H1 (cell line): ENCODE measurements at regions not wholly inside any gene's neighbourhood (a gene's known extent, or its start where the extent isn't known, plus 50 kb on each side); places are given as distances from the start of the nearest gene placed in this dataset.

Experiments
- CTCF ChIA-PET: fragments of 300-600 bp; sonication (Branson Sonifier 250); formaldehyde crosslinking; loops from one replicate; lab custom pipeline; 2021; ENCODE audit not compliant: partially characterized antibody; lab: Charles Lee
- POLR2A ChIA-PET: fragments of 300-600 bp; sonication (Branson Sonifier 250); formaldehyde crosslinking; loops from one replicate; lab custom pipeline; 2021; ENCODE audit warnings: inconsistent platforms; ENCODE audit not compliant: partially characterized antibody; lab: Charles Lee
- DNase-seq, 2 experiments: peaks; one replicate each; pipeline versions ENCODE4 v3.0.0 to v3.0.0-alpha.2; 2010 to 2022; ENCODE audit warnings: low spot score in 2 of 2, low read depth in 1 of 2, mixed read lengths in 1 of 2
- FAIRE-seq: peaks from 2 replicates; lab custom pipeline; 2011; peaks lifted over from hg19 to GRCh38; lab: Jason Lieb, UNC
- H2AFZ ChIP-seq: 2 replicates; pipeline ENCODE4 v1.8.1; 2012; ENCODE audit warnings: low read length, inconsistent platforms
- H2AK5ac ChIP-seq: 2 replicates; pipeline ENCODE4 v1.6.1; 2013; ENCODE audit warnings: low read depth, low read length
- H2BK120ac ChIP-seq: replicated peaks from 2 replicates; pipeline ENCODE3; 2013; ENCODE audit warnings: low read depth, low read length, inconsistent platforms
- H2BK12ac ChIP-seq: 2 replicates; pipeline ENCODE4 v1.6.1; 2013; ENCODE audit warnings: low read depth, low read length
- H2BK15ac ChIP-seq: 2 replicates; pipeline ENCODE4 v1.6.1; 2013; ENCODE audit warnings: low read length
- H2BK20ac ChIP-seq: 2 replicates; pipeline ENCODE4 v1.6.1; 2013; ENCODE audit warnings: low read length
- H2BK5ac ChIP-seq: 2 replicates; pipeline ENCODE4 v1.6.1; 2013; ENCODE audit warnings: low read depth, low read length
- H3K14ac ChIP-seq: 2 replicates; pipeline ENCODE4 v1.6.1; 2013; ENCODE audit warnings: inconsistent platforms; ENCODE audit not compliant: insufficient read length
- H3K18ac ChIP-seq: 2 replicates; pipeline ENCODE4 v1.6.1; 2013; ENCODE audit warnings: low read length; ENCODE audit errors: extremely low read depth
- H3K23ac ChIP-seq: 2 replicates; pipeline ENCODE4 v1.6.1; 2013; ENCODE audit warnings: inconsistent platforms; ENCODE audit not compliant: insufficient read length
- H3K23me2 ChIP-seq: 2 replicates; pipeline ENCODE4 v1.6.1; 2013; ENCODE audit warnings: low read depth, low read length
- H3K27ac ChIP-seq: 2 replicates; pipeline ENCODE4 v1.6.1; 2011; ENCODE audit warnings: low read depth, low read length, inconsistent platforms
- H3K27me3 ChIP-seq, 4 experiments: replicated peaks in 1 of 4; 1 replicate in 1 of 4; 2 replicates in 3 of 4; pipeline versions ENCODE4 v1.6.1 to v1.8.1; 2011 to 2013; ENCODE audit warnings: low read length in 3 of 4, mild to moderate bottlenecking in 3 of 4, inconsistent platforms in 2 of 4, mixed read lengths in 2 of 4, moderate library complexity in 1 of 4; ENCODE audit not compliant: control insufficient read depth in 3 of 4, insufficient read depth in 3 of 4; ENCODE audit errors: extremely low read depth in 1 of 4
- H3K36me3 ChIP-seq, 4 experiments: 2 replicates each; pipeline versions ENCODE4 v1.6.1 to v1.8.1; 2011 to 2013; ENCODE audit warnings: mild to moderate bottlenecking in 4 of 4, low read length in 3 of 4, moderate library complexity in 2 of 4, control low read depth in 1 of 4, inconsistent platforms in 1 of 4; ENCODE audit not compliant: insufficient read depth in 4 of 4, control insufficient read depth in 2 of 4
- H3K4ac ChIP-seq: replicated peaks from 2 replicates; pipeline ENCODE3; 2013; ENCODE audit warnings: low read length, low read depth, mixed read lengths, inconsistent platforms; ENCODE audit not compliant: insufficient read length
- H3K4me1 ChIP-seq, 4 experiments: replicated peaks in 1 of 4; 1 replicate in 1 of 4; 2 replicates in 3 of 4; pipeline versions ENCODE4 v1.6.1 to v1.8.1; 2011 to 2013; ENCODE audit warnings: low read length in 3 of 4, inconsistent platforms in 2 of 4, mixed read lengths in 1 of 4; ENCODE audit not compliant: insufficient read depth in 4 of 4, control insufficient read depth in 3 of 4
- H3K4me2 ChIP-seq, 2 experiments: 2 replicates each; pipeline versions ENCODE4 v1.6.1 to v1.8.1; 2011 to 2013; ENCODE audit warnings: low read depth in 2 of 2, low read length in 2 of 2, control low read depth in 1 of 2, inconsistent platforms in 1 of 2, mild to moderate bottlenecking in 1 of 2; ENCODE audit not compliant: insufficient read depth in 1 of 2
- H3K4me3 ChIP-seq, 4 experiments: fragments of 200-600, 300-600 bp in 1 of 4; sonication (generic), shearing (Covaris generic), sonication (Bioruptor Twin) in 1 of 4; 2 replicates each; pipeline versions ENCODE4 v1.5.1 to v1.8.1; 2011 to 2016; ENCODE audit warnings: low read length in 4 of 4, low read depth in 3 of 4, control low read depth in 2 of 4, inconsistent platforms in 2 of 4, mild to moderate bottlenecking in 2 of 4, mixed read lengths in 1 of 4, moderate library complexity in 1 of 4; ENCODE audit not compliant: insufficient read depth in 2 of 4; ENCODE audit errors: extremely low read depth in 1 of 4
- H3K56ac ChIP-seq: replicated peaks from 2 replicates; pipeline ENCODE3; 2013; ENCODE audit warnings: low read depth, mild to moderate bottlenecking, mixed read lengths, low read length, inconsistent platforms; ENCODE audit not compliant: insufficient read length
- H3K79me1 ChIP-seq: 2 replicates; pipeline ENCODE4 v1.6.1; 2013; ENCODE audit warnings: low read depth, low read length, control low read depth
- H3K79me2 ChIP-seq, 2 experiments: 2 replicates each; pipeline versions ENCODE4 v1.6.1 to v1.8.1; 2012 to 2013; ENCODE audit warnings: low read length in 2 of 2, mild to moderate bottlenecking in 2 of 2, inconsistent platforms in 1 of 2; ENCODE audit not compliant: insufficient read depth in 2 of 2, control insufficient read depth in 1 of 2
- H3K9ac ChIP-seq, 4 experiments: replicated peaks in 1 of 4; 1 replicate in 1 of 4; 2 replicates in 3 of 4; pipeline versions ENCODE4 v1.6.1 to v1.8.1; 2011 to 2013; ENCODE audit warnings: low read depth in 3 of 4, low read length in 3 of 4, control low read depth in 2 of 4, mild to moderate bottlenecking in 2 of 4, moderate library complexity in 2 of 4, inconsistent platforms in 1 of 4; ENCODE audit errors: extremely low read depth in 1 of 4
- H3K9me3 ChIP-seq, 2 experiments: 2 replicates each; pipeline versions ENCODE4 v1.6.1 to v1.8.1; 2012 to 2013; ENCODE audit warnings: mild to moderate bottlenecking in 2 of 2, moderate library complexity in 2 of 2, control low read depth in 1 of 2, inconsistent platforms in 1 of 2, low read depth in 1 of 2, low read length in 1 of 2, mixed read lengths in 1 of 2; ENCODE audit not compliant: insufficient read depth in 2 of 2
- H4K20me1 ChIP-seq, 2 experiments: replicated peaks in 1 of 2; 2 replicates each; pipeline versions ENCODE3 to v1.8.1; 2011 to 2013; ENCODE audit warnings: inconsistent platforms in 2 of 2, low read length in 2 of 2, mild to moderate bottlenecking in 1 of 2; ENCODE audit not compliant: insufficient read depth in 2 of 2, control insufficient read depth in 1 of 2
- H4K5ac ChIP-seq: 2 replicates; pipeline ENCODE4 v1.6.1; 2013; ENCODE audit warnings: low read length, low read depth, mixed read lengths, inconsistent platforms; ENCODE audit not compliant: insufficient read length
- H4K8ac ChIP-seq: 2 replicates; pipeline ENCODE4 v1.8.0; 2013; ENCODE audit warnings: mild to moderate bottlenecking, moderate library complexity, low read length, inconsistent platforms; ENCODE audit not compliant: insufficient read depth; ENCODE audit errors: extremely low read depth
- H4K91ac ChIP-seq: replicated peaks from 2 replicates; pipeline ENCODE3; 2013; ENCODE audit warnings: low read length, mixed read lengths, inconsistent platforms; ENCODE audit not compliant: insufficient read length
- BRCA1 ChIP-seq: IDR thresholded peaks from 2 replicates; pipeline ENCODE4 v1.6.1; 2012; ENCODE audit warnings: low read depth, low read length, improper control_type of control experiment
- CBX5 ChIP-seq: fragments of 300-800, 300-1000 bp; sonication (generic); IDR thresholded peaks from 2 replicates; pipeline ENCODE4 v1.7.1; 2016; ENCODE audit warnings: antibody characterized with exemption, low read length, low read depth
- CHD1 ChIP-seq: IDR thresholded peaks from 2 replicates; pipeline ENCODE4 v1.6.1; 2012; ENCODE audit warnings: low read depth, low read length, improper control_type of control experiment
- CTBP2 ChIP-seq: IDR thresholded peaks from 2 replicates; pipeline ENCODE4 v1.7.0; 2011; ENCODE audit warnings: borderline replicate concordance, mild to moderate bottlenecking, moderate library complexity, mixed read lengths, low read length; ENCODE audit not compliant: insufficient read depth, insufficient read length
- HDAC2 ChIP-seq, 2 experiments: fragments of 300-600 bp in 1 of 2; sonication (generic) in 1 of 2; IDR thresholded peaks; 2 replicates each; pipeline ENCODE4 v1.6.1; 2011 to 2012; ENCODE audit warnings: low read depth in 2 of 2, low read length in 2 of 2, mild to moderate bottlenecking in 2 of 2, moderate library complexity in 2 of 2, borderline replicate concordance in 1 of 2, inconsistent platforms in 1 of 2
- JUND ChIP-seq: IDR thresholded peaks from 2 replicates; pipeline ENCODE4 v1.6.1; 2011; ENCODE audit warnings: mild to moderate bottlenecking, improper control_type of control experiment, low read length
- KDM5A ChIP-seq: fragments of 200-600 bp; IDR thresholded peaks from 2 replicates; pipeline ENCODE4 v1.7.1; 2012; ENCODE audit warnings: mild to moderate bottlenecking, low read length, inconsistent platforms, mixed read lengths
- MAX ChIP-seq: IDR thresholded peaks from 2 replicates; pipeline ENCODE4 v1.6.1; 2012; ENCODE audit warnings: inconsistent platforms
- POLR2A ChIP-seq, 2 experiments: IDR thresholded peaks; 1 replicate in 1 of 2; 2 replicates in 1 of 2; pipeline ENCODE4 v1.6.1; 2011; ENCODE audit warnings: low read depth in 2 of 2, low read length in 2 of 2, mild to moderate bottlenecking in 2 of 2; ENCODE audit errors: control extremely low read depth in 1 of 2
- POU5F1 ChIP-seq: IDR thresholded peaks from 2 replicates; pipeline ENCODE4 v1.6.1; 2011; ENCODE audit warnings: low read depth, mild to moderate bottlenecking, low read length, moderate library complexity
- SIRT6 ChIP-seq: IDR thresholded peaks from one replicate; pipeline ENCODE4 v1.7.1; 2012; ENCODE audit warnings: low read length, inconsistent platforms
- SRF ChIP-seq: IDR thresholded peaks from 2 replicates; pipeline ENCODE4 v1.6.1; 2011; ENCODE audit warnings: mild to moderate bottlenecking, low read depth, low read length, moderate library complexity
- TAF7 ChIP-seq: optimal IDR thresholded peaks from 2 replicates; pipeline ENCODE3; 2011; ENCODE audit warnings: low read depth, mild to moderate bottlenecking, inconsistent platforms, low read length, moderate library complexity, borderline replicate concordance
- TCF12 ChIP-seq: IDR thresholded peaks from 2 replicates; pipeline ENCODE4 v1.6.1; 2011; ENCODE audit warnings: low read depth, mild to moderate bottlenecking, low read length
- YY1 ChIP-seq: IDR thresholded peaks from 2 replicates; pipeline ENCODE4 v1.6.1; 2011; ENCODE audit warnings: low read depth, mild to moderate bottlenecking, low read length
- ZNF274 ChIP-seq: IDR thresholded peaks from 2 replicates; pipeline ENCODE4 v1.7.0; 2012; ENCODE audit warnings: low read length, borderline replicate concordance; ENCODE audit errors: extremely low read depth
- WGBS, 2 experiments: shearing (Covaris generic) in 1 of 2; methylation state at CpG; one replicate each; pipeline versions ENCODE4 v1.1.6 to v1.1.7; 2013 to 2015; ENCODE audit warnings: low lambda C conversion rate in 2 of 2, mixed read lengths in 2 of 2, inconsistent platforms in 1 of 2, low coverage in 1 of 2, missing lambda C conversion rate in 1 of 2; ENCODE audit not compliant: insufficient replicate concordance in 2 of 2, insufficient coverage in 1 of 2, insufficient read length in 1 of 2; ENCODE audit errors: extremely low coverage in 1 of 2, missing lambda C conversion rate in 1 of 2; 5-methylcytosine and 5-hydroxymethylcytosine counted together

GRCh38 chr3:164514576-164514975 lies 563.7 kb downstream of the SI start:
- H2BK15ac ChIP-seq, result no peak overlapping the region
- DNase-seq (no peak), FAIRE-seq (no peak)
- H3K79me2 ChIP-seq, result no peaks in the 10 kb centered on the region
- H4K20me1 ChIP-seq, result no peaks in the 10 kb centered on the region
- H3K9me3 ChIP-seq, result 0 out of 4 replicates have a peak, but pooled peaks cover 0 to 2% of the 10 kb centered on the region in 2 experiments
- no peaks in the 10 kb centered on the region for H3K79me1 ChIP-seq
- H2BK120ac ChIP-seq, result no peak overlapping the region
- H4K91ac ChIP-seq, result no peak overlapping the region
- ChIA-PET CTCF (interaction anchor here (0.7 kb wide), 1 partner anchor 25 kb away, joined by 3 read pairs; no protein-coding TSS in a partner anchor), POLR2A (no interaction called here)
- no peak overlapping the region for H2AK5ac ChIP-seq
- no peaks in the 10 kb centered on the region for H3K23me2 ChIP-seq
- no peak overlapping the region for H3K27ac ChIP-seq
- WGBS, 2 experiments, result 99% methylated on average over 5 of the region's 6 CpGs; no CpG with 5 or more reads in 1 of the 2 experiments
- no peak overlapping the region for H2BK5ac ChIP-seq
- no peak overlapping the region; the same call in 1 of the 2 replicates for H3K18ac ChIP-seq
- no peak overlapping the region for H3K4ac ChIP-seq
- H3K4me1 ChIP-seq, result no peaks in the 10 kb centered on the region
- H3K36me3 ChIP-seq, result no peaks in the 10 kb centered on the region
- no peak overlapping the region for H2BK12ac ChIP-seq
- no peak overlapping the region for H3K23ac ChIP-seq
- H3K56ac ChIP-seq, result no peak overlapping the region
- H3K4me2 ChIP-seq, result no peak overlapping the region
- no peaks in the 10 kb centered on the region for H3K27me3 ChIP-seq
- no peak overlapping the region for H3K9ac ChIP-seq
- H4K8ac ChIP-seq, result no peak overlapping the region
- no peak overlapping the region for H3K4me3 ChIP-seq
- H2AFZ ChIP-seq, result no peak overlapping the region
- no peak overlapping the region for H4K5ac ChIP-seq
- no peak overlapping the region for H3K14ac ChIP-seq
- no peak overlapping the region for H2BK20ac ChIP-seq
- TF ChIP-seq MAX, result no peak
- TF ChIP-seq SIRT6, result no peak
- TF ChIP-seq JUND, result no peak
- no peak for TF ChIP-seq KDM5A
- TF ChIP-seq YY1, result no peak
- TF ChIP-seq CBX5, result no peak
- no peak for TF ChIP-seq POU5F1
- no peak for TF ChIP-seq ZNF274
- no peak for TF ChIP-seq SRF
- TF ChIP-seq POLR2A (IDR thresholded peaks at IDR 0.05; ENCODE audit: control extremely low read depth in 1 of 2, low read depth in 2 of 2, low read length in 2 of 2), result no peak
- TF ChIP-seq TAF7, result no peak
- no peak for TF ChIP-seq CHD1
- no peak for TF ChIP-seq CTBP2
- TF ChIP-seq TCF12, result no peak
- no peak for TF ChIP-seq HDAC2 (IDR thresholded peaks at IDR 0.05; ENCODE audit: borderline replicate concordance in 1 of 2, low read depth in 2 of 2, low read length in 2 of 2)
- no peak for TF ChIP-seq BRCA1
